ENCODE measurements at regions not wholly inside any gene's neighbourhood (a gene's known extent, or its start where the extent isn't known, plus 50 kb on each side); places are given as distances from the start of the nearest gene placed in this dataset.
A peak's percentile ranks its signal among the peaks of the same experiment; 100 is the strongest.

- Histone ChIP-seq H2AK5ac (ENCODE audit: low read length, severe bottlenecking) (no peak overlapping the region), H3K14ac (ENCODE audit: low read length in 2 of 2) (no peak overlapping the region), H3K4me3 (ENCODE audit: insufficient read depth in 1 of 2, low read depth in 1 of 2, low read length in 2 of 2) (no peak overlapping the region), H3K9me3 (ENCODE audit: control insufficient read depth, low read length) (peaks cover 23% of the 10 kb centered on the region), H2BK12ac (ENCODE audit: low read length in 2 of 2) (no peak overlapping the region), H4K91ac (ENCODE audit: low read length) (no peak overlapping the region), H3K27ac (ENCODE audit: low read length, poor library complexity, severe bottlenecking) (no peak overlapping the region), H4K8ac (ENCODE audit: low read length) (no peak overlapping the region), H3K23ac (ENCODE audit: low read length in 2 of 2) (no peak overlapping the region), H2BK120ac (ENCODE audit: low read depth, low read length) (no peak overlapping the region), H2BK15ac (ENCODE audit: low read depth, poor library complexity, severe bottlenecking) (peak overlapping the region; percentile 13), H3K4me1 (ENCODE audit: control insufficient read depth, insufficient read depth, low read depth, low read length) (no peaks in the 10 kb centered on the region), H2AFZ (ENCODE audit: low read depth, low read length) (no peak overlapping the region), H3K4ac (ENCODE audit: low read depth in 1 of 2, low read length in 2 of 2) (no peak overlapping the region), H3K4me2 (ENCODE audit: low read length, poor library complexity, severe bottlenecking) (no peak overlapping the region), H3K27me3 (ENCODE audit: control insufficient read depth in 1 of 2, insufficient read depth in 1 of 2, low read length in 2 of 2) (peaks cover 0 to 14% of the 10 kb centered on the region in 2 experiments), H3K36me3 (ENCODE audit: control insufficient read depth in 1 of 2, insufficient read depth in 2 of 2, low read depth in 1 of 2, low read length in 2 of 2) (no peaks in the 10 kb centered on the region), H3K79me1 (replicated peaks; ENCODE audit: low read length, poor library complexity, severe bottlenecking) (no peaks in the 10 kb centered on the region), H3K9ac (ENCODE audit: low read length) (no peak overlapping the region), H3K18ac (ENCODE audit: low read depth in 1 of 2, low read length in 2 of 2) (no peak overlapping the region), H2BK5ac (ENCODE audit: low read depth, low read length, poor library complexity, severe bottlenecking) (no peak overlapping the region)
- 95% methylated on average over 8 of the region's 10 CpGs for WGBS
- no peak for DNase-seq
These were observed 89.3 kb upstream of the LINC01488 start for GRCh38 chr11:69392104-69392653.

DNA sequence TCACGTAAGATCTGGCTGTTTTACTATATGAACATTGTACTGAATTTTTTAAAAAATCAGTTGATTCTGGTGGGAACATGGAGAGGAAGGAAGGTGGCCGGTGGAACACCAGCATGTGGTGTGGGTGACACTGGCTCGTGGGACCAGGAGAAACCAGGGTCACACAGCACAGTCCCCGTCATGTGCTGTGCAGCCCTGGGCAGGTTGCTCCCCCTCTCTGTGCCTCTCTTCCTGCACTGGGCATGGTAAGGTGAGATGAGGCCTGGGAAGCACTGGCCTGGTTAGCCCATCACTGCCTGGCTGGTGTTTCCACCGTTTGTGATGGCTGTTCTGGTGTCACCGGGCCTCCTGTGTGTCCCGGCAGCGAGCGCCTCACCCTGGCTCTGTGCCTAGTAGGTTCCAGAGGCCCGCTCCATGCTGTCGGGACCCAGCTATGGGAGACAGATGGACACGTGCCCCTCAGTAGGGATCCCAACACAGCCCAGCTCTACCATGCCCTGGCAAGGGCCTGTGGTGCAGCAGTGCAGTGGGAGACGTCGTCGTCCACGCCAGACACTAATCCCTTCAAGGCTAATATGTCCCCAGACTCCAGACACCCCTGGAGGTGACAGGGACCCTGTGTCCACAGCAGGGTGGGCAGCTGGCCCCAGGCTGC, 88.2 kb upstream of the LINC01488 start:
- Histone ChIP-seq H4K91ac (ENCODE audit: low read length) (peak overlapping the region; percentile 6), H2AFZ (ENCODE audit: low read depth, low read length) (no peak overlapping the region), H3K79me1 (replicated peaks; ENCODE audit: low read length, poor library complexity, severe bottlenecking) (no peaks in the 10 kb centered on the region), H3K27me3 (ENCODE audit: control insufficient read depth in 1 of 2, insufficient read depth in 1 of 2, low read length in 2 of 2) (peaks cover 0 to 18% of the 10 kb centered on the region in 2 experiments), H3K4ac (ENCODE audit: low read depth in 1 of 2, low read length in 2 of 2) (no peak overlapping the region), H3K4me1 (ENCODE audit: control insufficient read depth, insufficient read depth, low read depth, low read length) (peaks cover under 1% of the 10 kb centered on the region), H3K23ac (ENCODE audit: low read length in 2 of 2) (no peak overlapping the region), H3K9ac (ENCODE audit: low read length) (no peak overlapping the region), H2BK5ac (ENCODE audit: low read depth, low read length, poor library complexity, severe bottlenecking) (no peak overlapping the region), H4K8ac (ENCODE audit: low read length) (no peak overlapping the region), H3K36me3 (ENCODE audit: control insufficient read depth in 1 of 2, insufficient read depth in 2 of 2, low read depth in 1 of 2, low read length in 2 of 2) (no peaks in the 10 kb centered on the region), H3K14ac (ENCODE audit: low read length in 2 of 2) (no peak overlapping the region), H2BK120ac (ENCODE audit: low read depth, low read length) (peak overlapping the region; percentile 2), H3K9me3 (ENCODE audit: control insufficient read depth, low read length) (peaks cover 15% of the 10 kb centered on the region), H2AK5ac (ENCODE audit: low read length, severe bottlenecking) (no peak overlapping the region), H3K27ac (ENCODE audit: low read length, poor library complexity, severe bottlenecking) (no peak overlapping the region), H3K18ac (ENCODE audit: low read depth in 1 of 2, low read length in 2 of 2) (peak overlapping the region in 1 of 2 experiments; percentile 1), H2BK12ac (ENCODE audit: low read length in 2 of 2) (peak overlapping the region; percentile 15 to 22), H3K4me3 (ENCODE audit: insufficient read depth in 1 of 2, low read depth in 1 of 2, low read length in 2 of 2) (no peak overlapping the region), H2BK15ac (ENCODE audit: low read depth, poor library complexity, severe bottlenecking) (no peak overlapping the region), H3K4me2 (ENCODE audit: low read length, poor library complexity, severe bottlenecking) (no peak overlapping the region)
- WGBS: 94% methylated on average over 16 of the region's 16 CpGs
- no peak for DNase-seq

- H2BK15ac ChIP-seq (ENCODE audit: low read depth, poor library complexity, severe bottlenecking): no peak overlapping the region
- 91% methylated on average over 8 of the region's 8 CpGs for WGBS
- no peak overlapping the region for H3K14ac ChIP-seq (ENCODE audit: low read length in 2 of 2)
These were observed 87.6 kb upstream of the LINC01488 start for GRCh38 chr11:69393865-69394233.

GRCh38 chr11:69394234-69394868, 87.1 kb upstream of the LINC01488 start:
- 89% methylated on average over 20 of the region's 20 CpGs for WGBS
- H3K27me3 ChIP-seq (ENCODE audit: control insufficient read depth in 1 of 2, insufficient read depth in 1 of 2, low read length in 2 of 2): peaks cover 0 to 18% of the 10 kb centered on the region in 2 experiments
- no peak overlapping the region for H2BK120ac ChIP-seq (ENCODE audit: low read depth, low read length)
- no peak overlapping the region for H3K23ac ChIP-seq (ENCODE audit: low read length in 2 of 2)
- H3K9ac ChIP-seq (ENCODE audit: low read length): no peak overlapping the region
- H3K14ac ChIP-seq (ENCODE audit: low read length in 2 of 2): no peak overlapping the region
- no peak overlapping the region for H3K4me2 ChIP-seq (ENCODE audit: low read length, poor library complexity, severe bottlenecking)
- no peak overlapping the region for H2AFZ ChIP-seq (ENCODE audit: low read depth, low read length)
- H3K18ac ChIP-seq (ENCODE audit: low read depth in 1 of 2, low read length in 2 of 2): peak overlapping the region in 1 of 2 experiments; percentile 28
- no peak for DNase-seq
- H4K91ac ChIP-seq (ENCODE audit: low read length): no peak overlapping the region
- no peaks in the 10 kb centered on the region for H3K79me1 ChIP-seq (replicated peaks; ENCODE audit: low read length, poor library complexity, severe bottlenecking)
- H3K4ac ChIP-seq (ENCODE audit: low read depth in 1 of 2, low read length in 2 of 2): no peak overlapping the region
- no peak overlapping the region for H2BK5ac ChIP-seq (ENCODE audit: low read depth, low read length, poor library complexity, severe bottlenecking)
- H3K9me3 ChIP-seq (ENCODE audit: control insufficient read depth, low read length): peaks cover 4% of the 10 kb centered on the region
- peak overlapping the region; percentile 40 to 45 for H2BK12ac ChIP-seq (ENCODE audit: low read length in 2 of 2)
- peak overlapping the region; percentile 56 for H4K8ac ChIP-seq (ENCODE audit: low read length)
- H2AK5ac ChIP-seq (ENCODE audit: low read length, severe bottlenecking): no peak overlapping the region
- no peaks in the 10 kb centered on the region for H3K36me3 ChIP-seq (ENCODE audit: control insufficient read depth in 1 of 2, insufficient read depth in 2 of 2, low read depth in 1 of 2, low read length in 2 of 2)
- H3K4me1 ChIP-seq (ENCODE audit: control insufficient read depth, insufficient read depth, low read depth, low read length): peaks cover 10% of the 10 kb centered on the region
- H3K27ac ChIP-seq (ENCODE audit: low read length, poor library complexity, severe bottlenecking): no peak overlapping the region
- H2BK15ac ChIP-seq (ENCODE audit: low read depth, poor library complexity, severe bottlenecking): peak overlapping the region; percentile 65
- peak overlapping the region in 1 of 2 experiments; percentile 11 for H3K4me3 ChIP-seq (ENCODE audit: insufficient read depth in 1 of 2, low read depth in 1 of 2, low read length in 2 of 2)

More at GRCh38 chr11:69393865-69394233, 87.6 kb upstream of the LINC01488 start:
- Histone ChIP-seq H2BK5ac (ENCODE audit: low read depth, low read length, poor library complexity, severe bottlenecking) (no peak overlapping the region), H3K27me3 (ENCODE audit: control insufficient read depth in 1 of 2, insufficient read depth in 1 of 2, low read length in 2 of 2) (peaks cover 0 to 18% of the 10 kb centered on the region in 2 experiments), H3K23ac (ENCODE audit: low read length in 2 of 2) (no peak overlapping the region), H4K91ac (ENCODE audit: low read length) (peak overlapping the region; percentile 2), H3K9ac (ENCODE audit: low read length) (no peak overlapping the region), H3K4me2 (ENCODE audit: low read length, poor library complexity, severe bottlenecking) (no peak overlapping the region), H2AFZ (ENCODE audit: low read depth, low read length) (no peak overlapping the region), H3K18ac (ENCODE audit: low read depth in 1 of 2, low read length in 2 of 2) (no peak overlapping the region), H3K9me3 (ENCODE audit: control insufficient read depth, low read length) (peaks cover 9% of the 10 kb centered on the region), H2BK120ac (ENCODE audit: low read depth, low read length) (no peak overlapping the region), H3K4me3 (ENCODE audit: insufficient read depth in 1 of 2, low read depth in 1 of 2, low read length in 2 of 2) (no peak overlapping the region), H3K4ac (ENCODE audit: low read depth in 1 of 2, low read length in 2 of 2) (no peak overlapping the region), H2BK12ac (ENCODE audit: low read length in 2 of 2) (peak overlapping the region; percentile 15 to 22), H3K27ac (ENCODE audit: low read length, poor library complexity, severe bottlenecking) (no peak overlapping the region), H4K8ac (ENCODE audit: low read length) (no peak overlapping the region), H3K36me3 (ENCODE audit: control insufficient read depth in 1 of 2, insufficient read depth in 2 of 2, low read depth in 1 of 2, low read length in 2 of 2) (no peaks in the 10 kb centered on the region), H2AK5ac (ENCODE audit: low read length, severe bottlenecking) (no peak overlapping the region), H3K4me1 (ENCODE audit: control insufficient read depth, insufficient read depth, low read depth, low read length) (peaks cover 5% of the 10 kb centered on the region), H3K79me1 (replicated peaks; ENCODE audit: low read length, poor library complexity, severe bottlenecking) (no peaks in the 10 kb centered on the region)
- DNase-seq: no peak

All from mesenchymal stem cell (in vitro differentiated cells and primary cell).